ENCODE measurements at regions not wholly inside any gene's neighbourhood (a gene's known extent, or its start where the extent isn't known, plus 50 kb on each side); places are given as distances from the start of the nearest gene placed in this dataset.

- TF ChIP-seq CTCF (IDR thresholded peaks at IDR 0.05) (no peak), MAZ (IDR thresholded peaks at IDR 0.05; ENCODE audit: borderline replicate concordance, low read depth, low read length) (no peak), ZFP36 (IDR thresholded peaks at IDR 0.05; ENCODE audit: borderline replicate concordance, partially characterized antibody) (no peak), POLR2AphosphoS2 (conservative IDR thresholded peaks at IDR 0.05; ENCODE audit: low read length) (no peak), SREBF2 (IDR thresholded peaks at IDR 0.05) (no peak), EP300 (IDR thresholded peaks at IDR 0.05) (no peak)
Observed at GRCh38 chr9:96133321-96134021, 168.5 kb downstream of the HSD17B3 start.
